Epithelial cell of proximal tubule (primary cell): ENCODE measurements at regions not wholly inside any gene's neighbourhood (a gene's known extent, or its start where the extent isn't known, plus 50 kb on each side); places are given as distances from the start of the nearest gene placed in this dataset.
"Not testable (repeated sequence)": the region's sequence is repeated elsewhere in the genome, so short reads cannot be mapped to it uniquely, and the experiment has no call there.

Source experiments
- DNase-seq: peaks from one replicate; pipeline ENCODE4 v3.0.0-alpha.2; 2011; ENCODE audit warnings: low read depth
- H3K4me3 ChIP-seq: 2 replicates; pipeline ENCODE4 v1.5.1; 2011; ENCODE audit warnings: low read depth, mild to moderate bottlenecking, low read length
- CTCF ChIP-seq: conservative IDR thresholded peaks from 2 replicates; pipeline ENCODE4 v1.5.1; 2012; ENCODE audit warnings: low read depth, mild to moderate bottlenecking, low read length

- no peak for DNase-seq
- H3K4me3 ChIP-seq: no peak overlapping the region
- no peak for TF ChIP-seq CTCF
Observed at GRCh38 chr4:132445386-132445785, 703.7 kb upstream of the PCDH10 start.

GRCh38 chr4:132457987-132458386, 691.1 kb upstream of the PCDH10 start:
- not testable (repeated sequence) for H3K4me3 ChIP-seq, DNase-seq

GRCh38 chr4:132479543-132479942, 669.6 kb upstream of the PCDH10 start:
- DNase-seq: no peak
- no peak overlapping the region for H3K4me3 ChIP-seq
- no peak for TF ChIP-seq CTCF

GRCh38 chr4:132488555-132488954, 660.5 kb upstream of the PCDH10 start:
- no peak for DNase-seq
- TF ChIP-seq CTCF: no peak
- no peak overlapping the region for H3K4me3 ChIP-seq

- TF ChIP-seq CTCF: no peak
- no peak for DNase-seq
- H3K4me3 ChIP-seq: no peak overlapping the region
Observed at GRCh38 chr4:132493476-132493875, 655.6 kb upstream of the PCDH10 start.

GRCh38 chr4:132495267-132495812, 653.8 kb upstream of the PCDH10 start:
- H3K4me3 ChIP-seq, DNase-seq: not testable (repeated sequence)

GRCh38 chr4:132498215-132498614, 650.9 kb upstream of the PCDH10 start:
- DNase-seq: no peak
- H3K4me3 ChIP-seq: no peak overlapping the region
- no peak for TF ChIP-seq CTCF

- no peak for DNase-seq
- no peak overlapping the region for H3K4me3 ChIP-seq
- no peak for TF ChIP-seq CTCF
Observed at GRCh38 chr4:132502096-132502552, 647.0 kb upstream of the PCDH10 start.
